ENCODE measurements at regions not wholly inside any gene's neighbourhood (a gene's known extent, or its start where the extent isn't known, plus 50 kb on each side); places are given as distances from the start of the nearest gene placed in this dataset.

- DNase-seq (ENCODE audit: low read depth in 1 of 2, low spot score in 2 of 2): no peak
- H3K23ac ChIP-seq (ENCODE audit: insufficient read length): no peak overlapping the region
- no peak overlapping the region for H4K91ac ChIP-seq (replicated peaks; ENCODE audit: insufficient read length, low read length)
- peaks cover 0 to 3% (median 1%) of the 10 kb centered on the region in 4 experiments; a peak in 3 of 7 replicates for H3K4me1 ChIP-seq (replicated peaks in 1 of 4; ENCODE audit: control insufficient read depth in 3 of 4, insufficient read depth in 4 of 4, low read length in 3 of 4)
- ChIA-PET CTCF (ENCODE audit: partially characterized antibody) (interaction anchor here (0.6 to 1.4 kb wide), 8 partner anchors 18 to 228 kb away, joined by 3 read pairs; no protein-coding TSS in a partner anchor), POLR2A (ENCODE audit: partially characterized antibody) (no interaction called here)
- no peak overlapping the region for H4K8ac ChIP-seq (ENCODE audit: extremely low read depth, insufficient read depth, low read length)
- no peak overlapping the region for H4K5ac ChIP-seq (ENCODE audit: insufficient read length, low read depth, low read length)
- H3K4ac ChIP-seq (replicated peaks; ENCODE audit: insufficient read length, low read depth, low read length): no peak overlapping the region
- H3K27me3 ChIP-seq (replicated peaks in 1 of 4; ENCODE audit: control insufficient read depth in 3 of 4, extremely low read depth in 1 of 4, insufficient read depth in 3 of 4, low read length in 3 of 4): no peaks in the 10 kb centered on the region
- H3K79me1 ChIP-seq (ENCODE audit: low read depth, low read length): no peaks in the 10 kb centered on the region
- no peak for FAIRE-seq
- no peaks in the 10 kb centered on the region for H3K36me3 ChIP-seq (ENCODE audit: control insufficient read depth in 2 of 4, insufficient read depth in 4 of 4, low read length in 3 of 4)
- no peak overlapping the region for H3K4me3 ChIP-seq (ENCODE audit: extremely low read depth in 1 of 4, insufficient read depth in 2 of 4, low read depth in 3 of 4, low read length in 4 of 4)
- H3K14ac ChIP-seq (ENCODE audit: insufficient read length): no peak overlapping the region
- 0 out of 2 replicates have a peak overlapping the region, but pooled peaks have one; percentile 8 for H2BK15ac ChIP-seq (ENCODE audit: low read length)
- no peak overlapping the region for H3K4me2 ChIP-seq (ENCODE audit: insufficient read depth in 1 of 2, low read depth in 2 of 2, low read length in 2 of 2)
- no peak overlapping the region for H3K27ac ChIP-seq (ENCODE audit: low read depth, low read length)
- no peaks in the 10 kb centered on the region; the same call in 1 of the 2 replicates for H3K23me2 ChIP-seq (ENCODE audit: low read depth, low read length)
- H2BK12ac ChIP-seq (ENCODE audit: low read depth, low read length): peak overlapping the region; percentile 40; the same call in 1 of the 2 replicates
- H3K9ac ChIP-seq (replicated peaks in 1 of 4; ENCODE audit: extremely low read depth in 1 of 4, low read depth in 3 of 4, low read length in 3 of 4): no peak overlapping the region
- 90% methylated on average over 8 of the region's 8 CpGs; no CpG with 5 or more reads in 1 of the 2 experiments for WGBS, 2 experiments (ENCODE audit: extremely low coverage in 1 of 2, insufficient coverage in 1 of 2, insufficient read length in 1 of 2, insufficient replicate concordance in 2 of 2, low coverage in 1 of 2, low lambda C conversion rate in 2 of 2, missing lambda C conversion rate in 1 of 2)
- H3K18ac ChIP-seq (ENCODE audit: extremely low read depth, low read length): no peak overlapping the region
- H2AK5ac ChIP-seq (ENCODE audit: low read depth, low read length): no peak overlapping the region
- TF ChIP-seq POU5F1 (IDR thresholded peaks at IDR 0.05; ENCODE audit: low read depth, low read length): no peak
- no peak for TF ChIP-seq SIX5 (IDR thresholded peaks at IDR 0.05; ENCODE audit: low read depth, low read length)
- no peak for TF ChIP-seq JUND (IDR thresholded peaks at IDR 0.05; ENCODE audit: low read length)
- TF ChIP-seq KDM5A (IDR thresholded peaks at IDR 0.05; ENCODE audit: low read length): no peak
- no peak for TF ChIP-seq BCL11A (IDR thresholded peaks at IDR 0.05; ENCODE audit: low read depth in 2 of 2, low read length in 2 of 2)
- no peak for TF ChIP-seq BRCA1 (IDR thresholded peaks at IDR 0.05; ENCODE audit: low read depth, low read length)
- no peak for TF ChIP-seq SP1 (IDR thresholded peaks at IDR 0.05; ENCODE audit: low read depth, low read length)
- no peak for TF ChIP-seq TAF1 (IDR thresholded peaks at IDR 0.05; ENCODE audit: low read depth, low read length)
- TF ChIP-seq TEAD4 (IDR thresholded peaks at IDR 0.05; ENCODE audit: low read depth, low read length): no peak
- TF ChIP-seq JUN (IDR thresholded peaks at IDR 0.05; ENCODE audit: low read depth, low read length): no peak
- no peak for TF ChIP-seq SRF (IDR thresholded peaks at IDR 0.05; ENCODE audit: low read depth, low read length)
- TF ChIP-seq CHD2 (IDR thresholded peaks at IDR 0.05; ENCODE audit: low read length): no peak
- no peak for TF ChIP-seq TBP (IDR thresholded peaks at IDR 0.05; ENCODE audit: low read depth, low read length)
- TF ChIP-seq EZH2 (IDR thresholded peaks at IDR 0.05; ENCODE audit: low read depth, low read length, severe bottlenecking): no peak
- TF ChIP-seq TAF7 (optimal IDR thresholded peaks at IDR 0.05; ENCODE audit: borderline replicate concordance, low read depth, low read length): no peak
- no peak overlapping the region for H2AFZ ChIP-seq (ENCODE audit: low read length)
- no peak overlapping the region for H3K56ac ChIP-seq (replicated peaks; ENCODE audit: insufficient read length, low read depth, low read length)
- H4K20me1 ChIP-seq (replicated peaks in 1 of 2; ENCODE audit: control insufficient read depth in 1 of 2, insufficient read depth in 2 of 2, low read length in 2 of 2): no peaks in the 10 kb centered on the region
- H2BK120ac ChIP-seq (replicated peaks; ENCODE audit: low read depth, low read length): no peak overlapping the region
- H3K9me3 ChIP-seq (ENCODE audit: insufficient read depth in 2 of 2, low read depth in 1 of 2, low read length in 1 of 2): no peaks in the 10 kb centered on the region
- no peaks in the 10 kb centered on the region for H3K79me2 ChIP-seq (ENCODE audit: control insufficient read depth in 1 of 2, insufficient read depth in 2 of 2, low read length in 2 of 2)
- H2BK5ac ChIP-seq (ENCODE audit: low read depth, low read length): no peak overlapping the region
- H2BK20ac ChIP-seq (ENCODE audit: low read length): no peak overlapping the region
These were observed 116.5 kb upstream of the RBPJ start for GRCh38 chr4:26204249-26204825.

All from H1 (cell line).